H1 (cell line): ENCODE measurements at regions not wholly inside any gene's neighbourhood (a gene's known extent, or its start where the extent isn't known, plus 50 kb on each side); places are given as distances from the start of the nearest gene placed in this dataset.

Source experiments
- CTCF ChIA-PET: fragments of 300-600 bp; sonication (Branson Sonifier 250); formaldehyde crosslinking; loops from one replicate; lab custom pipeline; 2021; ENCODE audit not compliant: partially characterized antibody; lab: Charles Lee
- POLR2A ChIA-PET: fragments of 300-600 bp; sonication (Branson Sonifier 250); formaldehyde crosslinking; loops from one replicate; lab custom pipeline; 2021; ENCODE audit warnings: inconsistent platforms; ENCODE audit not compliant: partially characterized antibody; lab: Charles Lee
- DNase-seq, 2 experiments: peaks; one replicate each; pipeline versions ENCODE4 v3.0.0 to v3.0.0-alpha.2; 2010 to 2022; ENCODE audit warnings: low spot score in 2 of 2, low read depth in 1 of 2, mixed read lengths in 1 of 2
- FAIRE-seq: peaks from 2 replicates; lab custom pipeline; 2011; peaks lifted over from hg19 to GRCh38; lab: Jason Lieb, UNC
- H2AFZ ChIP-seq: 2 replicates; pipeline ENCODE4 v1.8.1; 2012; ENCODE audit warnings: low read length, inconsistent platforms
- H2AK5ac ChIP-seq: 2 replicates; pipeline ENCODE4 v1.6.1; 2013; ENCODE audit warnings: low read depth, low read length
- H2BK120ac ChIP-seq: replicated peaks from 2 replicates; pipeline ENCODE3; 2013; ENCODE audit warnings: low read depth, low read length, inconsistent platforms
- H2BK12ac ChIP-seq: 2 replicates; pipeline ENCODE4 v1.6.1; 2013; ENCODE audit warnings: low read depth, low read length
- H2BK15ac ChIP-seq: 2 replicates; pipeline ENCODE4 v1.6.1; 2013; ENCODE audit warnings: low read length
- H2BK20ac ChIP-seq: 2 replicates; pipeline ENCODE4 v1.6.1; 2013; ENCODE audit warnings: low read length
- H2BK5ac ChIP-seq: 2 replicates; pipeline ENCODE4 v1.6.1; 2013; ENCODE audit warnings: low read depth, low read length
- H3K14ac ChIP-seq: 2 replicates; pipeline ENCODE4 v1.6.1; 2013; ENCODE audit warnings: inconsistent platforms; ENCODE audit not compliant: insufficient read length
- H3K18ac ChIP-seq: 2 replicates; pipeline ENCODE4 v1.6.1; 2013; ENCODE audit warnings: low read length; ENCODE audit errors: extremely low read depth
- H3K23ac ChIP-seq: 2 replicates; pipeline ENCODE4 v1.6.1; 2013; ENCODE audit warnings: inconsistent platforms; ENCODE audit not compliant: insufficient read length
- H3K23me2 ChIP-seq: 2 replicates; pipeline ENCODE4 v1.6.1; 2013; ENCODE audit warnings: low read depth, low read length
- H3K27ac ChIP-seq: 2 replicates; pipeline ENCODE4 v1.6.1; 2011; ENCODE audit warnings: low read depth, low read length, inconsistent platforms
- H3K27me3 ChIP-seq, 4 experiments: replicated peaks in 1 of 4; 1 replicate in 1 of 4; 2 replicates in 3 of 4; pipeline versions ENCODE4 v1.6.1 to v1.8.1; 2011 to 2013; ENCODE audit warnings: low read length in 3 of 4, mild to moderate bottlenecking in 3 of 4, inconsistent platforms in 2 of 4, mixed read lengths in 2 of 4, moderate library complexity in 1 of 4; ENCODE audit not compliant: control insufficient read depth in 3 of 4, insufficient read depth in 3 of 4; ENCODE audit errors: extremely low read depth in 1 of 4
- H3K36me3 ChIP-seq, 4 experiments: 2 replicates each; pipeline versions ENCODE4 v1.6.1 to v1.8.1; 2011 to 2013; ENCODE audit warnings: mild to moderate bottlenecking in 4 of 4, low read length in 3 of 4, moderate library complexity in 2 of 4, control low read depth in 1 of 4, inconsistent platforms in 1 of 4; ENCODE audit not compliant: insufficient read depth in 4 of 4, control insufficient read depth in 2 of 4
- H3K4ac ChIP-seq: replicated peaks from 2 replicates; pipeline ENCODE3; 2013; ENCODE audit warnings: low read length, low read depth, mixed read lengths, inconsistent platforms; ENCODE audit not compliant: insufficient read length
- H3K4me1 ChIP-seq, 4 experiments: replicated peaks in 1 of 4; 1 replicate in 1 of 4; 2 replicates in 3 of 4; pipeline versions ENCODE4 v1.6.1 to v1.8.1; 2011 to 2013; ENCODE audit warnings: low read length in 3 of 4, inconsistent platforms in 2 of 4, mixed read lengths in 1 of 4; ENCODE audit not compliant: insufficient read depth in 4 of 4, control insufficient read depth in 3 of 4
- H3K4me2 ChIP-seq, 2 experiments: 2 replicates each; pipeline versions ENCODE4 v1.6.1 to v1.8.1; 2011 to 2013; ENCODE audit warnings: low read depth in 2 of 2, low read length in 2 of 2, control low read depth in 1 of 2, inconsistent platforms in 1 of 2, mild to moderate bottlenecking in 1 of 2; ENCODE audit not compliant: insufficient read depth in 1 of 2
- H3K4me3 ChIP-seq, 4 experiments: fragments of 200-600, 300-600 bp in 1 of 4; sonication (generic), shearing (Covaris generic), sonication (Bioruptor Twin) in 1 of 4; 2 replicates each; pipeline versions ENCODE4 v1.5.1 to v1.8.1; 2011 to 2016; ENCODE audit warnings: low read length in 4 of 4, low read depth in 3 of 4, control low read depth in 2 of 4, inconsistent platforms in 2 of 4, mild to moderate bottlenecking in 2 of 4, mixed read lengths in 1 of 4, moderate library complexity in 1 of 4; ENCODE audit not compliant: insufficient read depth in 2 of 4; ENCODE audit errors: extremely low read depth in 1 of 4
- H3K56ac ChIP-seq: replicated peaks from 2 replicates; pipeline ENCODE3; 2013; ENCODE audit warnings: low read depth, mild to moderate bottlenecking, mixed read lengths, low read length, inconsistent platforms; ENCODE audit not compliant: insufficient read length
- H3K79me1 ChIP-seq: 2 replicates; pipeline ENCODE4 v1.6.1; 2013; ENCODE audit warnings: low read depth, low read length, control low read depth
- H3K79me2 ChIP-seq, 2 experiments: 2 replicates each; pipeline versions ENCODE4 v1.6.1 to v1.8.1; 2012 to 2013; ENCODE audit warnings: low read length in 2 of 2, mild to moderate bottlenecking in 2 of 2, inconsistent platforms in 1 of 2; ENCODE audit not compliant: insufficient read depth in 2 of 2, control insufficient read depth in 1 of 2
- H3K9ac ChIP-seq, 4 experiments: replicated peaks in 1 of 4; 1 replicate in 1 of 4; 2 replicates in 3 of 4; pipeline versions ENCODE4 v1.6.1 to v1.8.1; 2011 to 2013; ENCODE audit warnings: low read depth in 3 of 4, low read length in 3 of 4, control low read depth in 2 of 4, mild to moderate bottlenecking in 2 of 4, moderate library complexity in 2 of 4, inconsistent platforms in 1 of 4; ENCODE audit errors: extremely low read depth in 1 of 4
- H3K9me3 ChIP-seq, 2 experiments: 2 replicates each; pipeline versions ENCODE4 v1.6.1 to v1.8.1; 2012 to 2013; ENCODE audit warnings: mild to moderate bottlenecking in 2 of 2, moderate library complexity in 2 of 2, control low read depth in 1 of 2, inconsistent platforms in 1 of 2, low read depth in 1 of 2, low read length in 1 of 2, mixed read lengths in 1 of 2; ENCODE audit not compliant: insufficient read depth in 2 of 2
- H4K20me1 ChIP-seq, 2 experiments: replicated peaks in 1 of 2; 2 replicates each; pipeline versions ENCODE3 to v1.8.1; 2011 to 2013; ENCODE audit warnings: inconsistent platforms in 2 of 2, low read length in 2 of 2, mild to moderate bottlenecking in 1 of 2; ENCODE audit not compliant: insufficient read depth in 2 of 2, control insufficient read depth in 1 of 2
- H4K5ac ChIP-seq: 2 replicates; pipeline ENCODE4 v1.6.1; 2013; ENCODE audit warnings: low read length, low read depth, mixed read lengths, inconsistent platforms; ENCODE audit not compliant: insufficient read length
- H4K8ac ChIP-seq: 2 replicates; pipeline ENCODE4 v1.8.0; 2013; ENCODE audit warnings: mild to moderate bottlenecking, moderate library complexity, low read length, inconsistent platforms; ENCODE audit not compliant: insufficient read depth; ENCODE audit errors: extremely low read depth
- H4K91ac ChIP-seq: replicated peaks from 2 replicates; pipeline ENCODE3; 2013; ENCODE audit warnings: low read length, mixed read lengths, inconsistent platforms; ENCODE audit not compliant: insufficient read length
- CTCF ChIP-seq, 3 experiments: IDR thresholded peaks; 1 replicate in 2 of 3; 2 replicates in 1 of 3; pipeline versions ENCODE4 v1.5.1 to v1.6.1; 2011; ENCODE audit warnings: low read length in 3 of 3, mild to moderate bottlenecking in 3 of 3, inconsistent platforms in 2 of 3, low read depth in 1 of 3, moderate library complexity in 1 of 3; ENCODE audit not compliant: insufficient read depth in 1 of 3; ENCODE audit errors: control extremely low read depth in 1 of 3
- EGR1 ChIP-seq: IDR thresholded peaks from 2 replicates; pipeline ENCODE4 v1.6.1; 2011; ENCODE audit warnings: low read depth, low read length, borderline replicate concordance
- EZH2 ChIP-seq: fragments of 200-600 bp; sonication (generic); IDR thresholded peaks from 2 replicates; pipeline ENCODE4 v1.7.1; 2012; ENCODE audit warnings: low read depth, mild to moderate bottlenecking, moderate library complexity, low read length, inconsistent platforms; ENCODE audit not compliant: severe bottlenecking
- JUND ChIP-seq: IDR thresholded peaks from 2 replicates; pipeline ENCODE4 v1.6.1; 2011; ENCODE audit warnings: mild to moderate bottlenecking, improper control_type of control experiment, low read length
- KDM1A ChIP-seq: fragments of 200-600, 300-600 bp; sonication (generic); IDR thresholded peaks from 2 replicates; pipeline ENCODE4 v1.7.1; 2016; ENCODE audit warnings: mild to moderate bottlenecking, low read length, borderline replicate concordance
- POU5F1 ChIP-seq: IDR thresholded peaks from 2 replicates; pipeline ENCODE4 v1.6.1; 2011; ENCODE audit warnings: low read depth, mild to moderate bottlenecking, low read length, moderate library complexity
- RAD21 ChIP-seq, 2 experiments: IDR thresholded peaks in 1 of 2; conservative IDR thresholded peaks in 1 of 2; 2 replicates each; pipeline ENCODE4 v1.6.1; 2011; ENCODE audit warnings: low read depth in 2 of 2, low read length in 2 of 2, improper control_type of control experiment in 1 of 2, inconsistent platforms in 1 of 2, mild to moderate bottlenecking in 1 of 2, moderate library complexity in 1 of 2
- RXRA ChIP-seq: IDR thresholded peaks from 2 replicates; pipeline ENCODE4 v1.6.1; 2011; ENCODE audit warnings: low read depth, mild to moderate bottlenecking, low read length, moderate library complexity; ENCODE audit not compliant: insufficient read depth
- SIX5 ChIP-seq: IDR thresholded peaks from 2 replicates; pipeline ENCODE4 v1.6.1; 2011; ENCODE audit warnings: mild to moderate bottlenecking, low read depth, low read length
- SRF ChIP-seq: IDR thresholded peaks from 2 replicates; pipeline ENCODE4 v1.6.1; 2011; ENCODE audit warnings: mild to moderate bottlenecking, low read depth, low read length, moderate library complexity
- TAF7 ChIP-seq: optimal IDR thresholded peaks from 2 replicates; pipeline ENCODE3; 2011; ENCODE audit warnings: low read depth, mild to moderate bottlenecking, inconsistent platforms, low read length, moderate library complexity, borderline replicate concordance
- TCF12 ChIP-seq: IDR thresholded peaks from 2 replicates; pipeline ENCODE4 v1.6.1; 2011; ENCODE audit warnings: low read depth, mild to moderate bottlenecking, low read length

GRCh38 chr4:55011761-55012160, 113.6 kb downstream of the KDR start:
- Histone ChIP-seq H3K27ac (no peak overlapping the region), H3K79me1 (no peaks in the 10 kb centered on the region), H3K4ac (no peak overlapping the region), H3K23ac (no peak overlapping the region), H2BK5ac (no peak overlapping the region), H4K5ac (no peak overlapping the region), H3K18ac (no peak overlapping the region), H2BK15ac (no peak overlapping the region), H2BK20ac (no peak overlapping the region), H2BK120ac (no peak overlapping the region), H3K36me3 (no peaks in the 10 kb centered on the region), H3K14ac (no peak overlapping the region), H3K9me3 (no peaks in the 10 kb centered on the region), H3K56ac (no peak overlapping the region), H3K27me3 (no peaks in the 10 kb centered on the region), H3K4me3 (no peak overlapping the region), H3K79me2 (no peaks in the 10 kb centered on the region), H3K4me1 (no peaks in the 10 kb centered on the region), H4K20me1 (no peaks in the 10 kb centered on the region), H3K9ac (no peak overlapping the region), H2BK12ac (no peak overlapping the region), H3K23me2 (no peaks in the 10 kb centered on the region), H3K4me2 (no peak overlapping the region), H2AFZ (no peak overlapping the region), H4K91ac (no peak overlapping the region), H2AK5ac (no peak overlapping the region), H4K8ac (no peak overlapping the region)
- ChIA-PET CTCF (interaction anchor here (1.1 to 1.3 kb wide), 2 partner anchors 10 to 309 kb away, joined by 3 to 5 read pairs; no protein-coding TSS in a partner anchor), POLR2A (no interaction called here)
- FAIRE-seq: no peak
- TF ChIP-seq JUND (no peak), SRF (no peak), RXRA (no peak), EZH2 (no peak), KDM1A (no peak), CTCF (IDR thresholded peaks at IDR 0.05; ENCODE audit: control extremely low read depth in 1 of 3, insufficient read depth in 1 of 3, low read depth in 1 of 3, low read length in 3 of 3) (no peak), POU5F1 (no peak), TAF7 (no peak), RAD21 (IDR thresholded peaks at IDR 0.05 in 1 of 2, conservative IDR thresholded peaks at IDR 0.05 in 1 of 2; ENCODE audit: low read depth in 2 of 2, low read length in 2 of 2) (no peak), EGR1 (no peak), TCF12 (no peak), SIX5 (no peak)
- DNase-seq: no peak
